Loucy (cell line): ENCODE measurements at regions not wholly inside any gene's neighbourhood (a gene's known extent, or its start where the extent isn't known, plus 50 kb on each side); places are given as distances from the start of the nearest gene placed in this dataset.

Experiments
- EZH2phosphoT487 ChIP-seq: fragments of 200-600 bp; IDR thresholded peaks from 2 replicates; pipeline ENCODE4 v1.6.1; 2018; ENCODE audit warnings: antibody characterized with exemption, mild to moderate bottlenecking, moderate library complexity, borderline replicate concordance
- TF ChIP-seq, protein P1 (sequence below): fragments of 200-600 bp; sonication (generic); conservative IDR thresholded peaks from 2 replicates; pipeline ENCODE4 v1.5.1; 2014; ENCODE audit warnings: mild to moderate bottlenecking, antibody characterized with exemption, low read length

DNA sequence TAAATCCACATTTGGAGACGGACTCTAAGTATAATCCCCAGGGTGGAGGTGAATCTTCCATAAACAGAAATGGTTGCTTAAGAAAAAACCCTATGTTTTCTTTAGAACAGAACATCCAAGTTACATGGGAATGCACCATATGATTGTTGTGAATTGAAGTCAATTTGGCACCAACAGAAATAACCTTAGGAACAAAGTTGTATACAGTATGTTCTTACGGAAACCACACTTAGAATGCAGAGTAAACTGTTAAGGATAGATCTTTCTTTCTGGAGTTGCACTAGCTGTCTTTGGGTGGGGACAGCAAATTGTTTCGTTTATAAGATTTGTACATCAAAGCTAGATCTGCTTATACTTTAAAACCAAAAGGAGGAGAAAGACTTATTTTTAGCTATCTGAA, 316.4 kb downstream of the PTEN start:
- TF ChIP-seq, protein P1, sequence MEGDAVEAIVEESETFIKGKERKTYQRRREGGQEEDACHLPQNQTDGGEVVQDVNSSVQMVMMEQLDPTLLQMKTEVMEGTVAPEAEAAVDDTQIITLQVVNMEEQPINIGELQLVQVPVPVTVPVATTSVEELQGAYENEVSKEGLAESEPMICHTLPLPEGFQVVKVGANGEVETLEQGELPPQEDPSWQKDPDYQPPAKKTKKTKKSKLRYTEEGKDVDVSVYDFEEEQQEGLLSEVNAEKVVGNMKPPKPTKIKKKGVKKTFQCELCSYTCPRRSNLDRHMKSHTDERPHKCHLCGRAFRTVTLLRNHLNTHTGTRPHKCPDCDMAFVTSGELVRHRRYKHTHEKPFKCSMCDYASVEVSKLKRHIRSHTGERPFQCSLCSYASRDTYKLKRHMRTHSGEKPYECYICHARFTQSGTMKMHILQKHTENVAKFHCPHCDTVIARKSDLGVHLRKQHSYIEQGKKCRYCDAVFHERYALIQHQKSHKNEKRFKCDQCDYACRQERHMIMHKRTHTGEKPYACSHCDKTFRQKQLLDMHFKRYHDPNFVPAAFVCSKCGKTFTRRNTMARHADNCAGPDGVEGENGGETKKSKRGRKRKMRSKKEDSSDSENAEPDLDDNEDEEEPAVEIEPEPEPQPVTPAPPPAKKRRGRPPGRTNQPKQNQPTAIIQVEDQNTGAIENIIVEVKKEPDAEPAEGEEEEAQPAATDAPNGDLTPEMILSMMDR, result no peak
- no peak for TF ChIP-seq EZH2phosphoT487
